ENCODE measurements at regions not wholly inside any gene's neighbourhood (a gene's known extent, or its start where the extent isn't known, plus 50 kb on each side); places are given as distances from the start of the nearest gene placed in this dataset.

GRCh38 chr17:73958453-73958852, 245.0 kb upstream of the RPL38 start:
- no peak for DNase-seq

GRCh38 chr17:73960469-73960868, 243.0 kb upstream of the RPL38 start:
- no peak for DNase-seq

GRCh38 chr17:73962308-73962707, 241.2 kb upstream of the RPL38 start:
- DNase-seq = no peak

- DNase-seq = no peak
These were observed 234.8 kb upstream of the RPL38 start for GRCh38 chr17:73968680-73969079.

GRCh38 chr17:73969956-73970355, 233.5 kb upstream of the RPL38 start:
- no peak for DNase-seq

- no peak for DNase-seq
These were observed 232.4 kb upstream of the RPL38 start for GRCh38 chr17:73971127-73971526.

GRCh38 chr17:73972056-73972455, 231.4 kb upstream of the RPL38 start:
- no peak for DNase-seq

GRCh38 chr17:73972901-73973300, 230.6 kb upstream of the RPL38 start:
- DNase-seq = no peak

- no peak for DNase-seq
These were observed 229.7 kb upstream of the RPL38 start for GRCh38 chr17:73973586-73974409.

- DNase-seq = no peak
These were observed 228.9 kb upstream of the RPL38 start for GRCh38 chr17:73974536-73974935.

GRCh38 chr17:73976147-73976546, 227.3 kb upstream of the RPL38 start:
- no peak for DNase-seq

GRCh38 chr17:73976676-73977521, 226.6 kb upstream of the RPL38 start:
- DNase-seq = peak; percentile 96

- DNase-seq = no peak
These were observed 223.0 kb upstream of the RPL38 start for GRCh38 chr17:73980517-73980916.

- DNase-seq = no peak
These were observed 220.6 kb upstream of the RPL38 start for GRCh38 chr17:73982871-73983270.

- no peak for DNase-seq
These were observed 219.7 kb upstream of the RPL38 start for GRCh38 chr17:73983621-73984400.

- DNase-seq = no peak
These were observed 218.5 kb upstream of the RPL38 start for GRCh38 chr17:73984941-73985340.

GRCh38 chr17:73985466-73986015, 217.9 kb upstream of the RPL38 start:
- DNase-seq = no peak

- DNase-seq = no peak
These were observed 216.8 kb upstream of the RPL38 start for GRCh38 chr17:73986641-73987177.

- no peak for DNase-seq
These were observed 216.1 kb upstream of the RPL38 start for GRCh38 chr17:73987395-73987794.

GRCh38 chr17:73987845-73988509, 215.5 kb upstream of the RPL38 start:
- no peak for DNase-seq

GRCh38 chr17:73989671-73990070, 213.8 kb upstream of the RPL38 start:
- no peak for DNase-seq

- no peak for DNase-seq
These were observed 213.2 kb upstream of the RPL38 start for GRCh38 chr17:73990290-73990689.

All from NCI-H1092 (cell line).